WTC11 (cell line): ENCODE measurements at regions not wholly inside any gene's neighbourhood (a gene's known extent, or its start where the extent isn't known, plus 50 kb on each side); places are given as distances from the start of the nearest gene placed in this dataset.

Experiments used
- ATAC-seq: fragments of 200-7000 bp; cut with Tn5 transposase; 2 replicates; pipeline ENCODE4 v1.10.0; 2021; ENCODE audit warnings: mild to moderate bottlenecking, moderate library complexity
- CTCF ChIA-PET: fragments of 300-600 bp; sonication (Branson Sonifier 250); formaldehyde crosslinking; loops from one replicate; lab custom pipeline; 2021; ENCODE audit warnings: antibody characterized with exemption; lab: Charles Lee
- POLR2A ChIA-PET: fragments of 350-600 bp; sonication (Branson Sonifier 250); formaldehyde crosslinking; loops from one replicate; lab custom pipeline; 2021; ENCODE audit warnings: antibody characterized with exemption; lab: Charles Lee
- DNase-seq: peaks from one replicate; pipeline ENCODE4 v3.0.0; 2021; ENCODE audit warnings: low spot score
- H3K27ac Mint-ChIP-seq: 2 replicates; pipeline ENCODE4 v1.8.0; 2021; ENCODE audit warnings: mixed read lengths
- H3K27me3 Mint-ChIP-seq: 2 replicates; pipeline ENCODE4 v1.8.0; 2021; ENCODE audit warnings: low read depth, mild to moderate bottlenecking, moderate library complexity, mixed read lengths
- H3K36me3 Mint-ChIP-seq: 2 replicates; pipeline ENCODE4 v1.8.0; 2021; ENCODE audit warnings: mixed read lengths
- H3K4me1 Mint-ChIP-seq: 2 replicates; pipeline ENCODE4 v1.8.0; 2022; ENCODE audit warnings: mixed read lengths
- H3K4me3 Mint-ChIP-seq: 2 replicates; pipeline ENCODE4 v1.8.0; 2021; ENCODE audit warnings: mild to moderate bottlenecking, moderate library complexity, mixed read lengths
- H3K9me3 Mint-ChIP-seq: 2 replicates; pipeline ENCODE4 v1.8.0; 2021; ENCODE audit warnings: mixed read lengths
- ESRRA ChIP-seq: sonication (generic); formaldehyde crosslinking; IDR thresholded peaks from 2 replicates; pipeline ENCODE4 v1.8.1; 2022; ENCODE audit warnings: mild to moderate bottlenecking, missing genetic modification reagents, borderline replicate concordance
- GRHL2 ChIP-seq: fragments of 250-450 bp; sonication (Bioruptor Pico); IDR thresholded peaks from 2 replicates; pipeline ENCODE4 v1.8.0; 2022; ENCODE audit warnings: mild to moderate bottlenecking, moderate library complexity; ENCODE audit not compliant: insufficient replicate concordance, severe bottlenecking
- MAX ChIP-seq: sonication (generic); formaldehyde crosslinking; IDR thresholded peaks from 2 replicates; pipeline ENCODE4 v1.8.0; 2022; ENCODE audit warnings: mild to moderate bottlenecking, missing genetic modification reagents
- MYBL2 ChIP-seq: sonication (generic); formaldehyde crosslinking; IDR thresholded peaks from 2 replicates; pipeline ENCODE4 v1.8.1; 2023; ENCODE audit warnings: mild to moderate bottlenecking, moderate library complexity, missing genetic modification reagents
- NFE2L1 ChIP-seq: sonication (generic); formaldehyde crosslinking; IDR thresholded peaks from 2 replicates; pipeline ENCODE4 v1.8.1; 2023; ENCODE audit warnings: missing genetic modification reagents
- NR1H2 ChIP-seq: sonication (generic); formaldehyde crosslinking; IDR thresholded peaks from 2 replicates; pipeline ENCODE4 v1.9.0; 2021; ENCODE audit warnings: mild to moderate bottlenecking, moderate library complexity, missing genetic modification reagents
- NR2C2 ChIP-seq: sonication (generic); formaldehyde crosslinking; IDR thresholded peaks from 2 replicates; pipeline ENCODE4 v1.8.0; 2022; ENCODE audit warnings: mild to moderate bottlenecking, missing genetic modification reagents
- NR3C1 ChIP-seq: sonication (generic); formaldehyde crosslinking; conservative IDR thresholded peaks from 2 replicates; pipeline ENCODE4 v1.8.1; 2023; ENCODE audit warnings: low read depth, mild to moderate bottlenecking, missing genetic modification reagents
- SOX15 ChIP-seq: fragments of 250-450 bp; sonication (Bioruptor Pico); IDR thresholded peaks from 2 replicates; pipeline ENCODE4 v1.9.0; 2021; ENCODE audit warnings: mild to moderate bottlenecking
- SP1 ChIP-seq: sonication (generic); formaldehyde crosslinking; conservative IDR thresholded peaks from 2 replicates; pipeline ENCODE4 v1.8.1; 2022; ENCODE audit warnings: missing genetic modification reagents
- TCF7 ChIP-seq: sonication (generic); formaldehyde crosslinking; IDR thresholded peaks from 2 replicates; pipeline ENCODE4 v1.8.0; 2022; ENCODE audit warnings: mild to moderate bottlenecking, low read depth, missing genetic modification reagents, moderate library complexity
- TEAD4 ChIP-seq: sonication (generic); formaldehyde crosslinking; IDR thresholded peaks from 2 replicates; pipeline ENCODE4 v1.8.0; 2022; ENCODE audit warnings: mild to moderate bottlenecking, missing genetic modification reagents
- ZNF232 ChIP-seq: sonication (generic); formaldehyde crosslinking; IDR thresholded peaks from 2 replicates; pipeline ENCODE4 v1.8.0; 2022; ENCODE audit warnings: mild to moderate bottlenecking, missing genetic modification reagents
- ZNF263 ChIP-seq: sonication (generic); formaldehyde crosslinking; IDR thresholded peaks from 2 replicates; pipeline ENCODE4 v1.8.1; 2022; ENCODE audit warnings: low read depth, mild to moderate bottlenecking, moderate library complexity, missing genetic modification reagents
- ZNF532 ChIP-seq: fragments of 250-450 bp; sonication (Bioruptor Pico); IDR thresholded peaks from 2 replicates; pipeline ENCODE4 v1.9.0; 2021; ENCODE audit warnings: mild to moderate bottlenecking, borderline replicate concordance
- TF ChIP-seq, protein P1 (sequence below): sonication (generic); formaldehyde crosslinking; IDR thresholded peaks from 2 replicates; pipeline ENCODE4 v1.8.1; 2023; ENCODE audit warnings: mild to moderate bottlenecking, missing genetic modification reagents
- TF ChIP-seq, protein P2 (sequence below): sonication (generic); formaldehyde crosslinking; IDR thresholded peaks from 2 replicates; pipeline ENCODE4 v1.8.1; 2022; ENCODE audit warnings: missing genetic modification reagents, borderline replicate concordance
- TF ChIP-seq, protein P3 (sequence below): sonication (generic); formaldehyde crosslinking; conservative IDR thresholded peaks from 2 replicates; pipeline ENCODE4 v1.8.1; 2022; ENCODE audit warnings: mild to moderate bottlenecking, missing genetic modification reagents

DNA sequence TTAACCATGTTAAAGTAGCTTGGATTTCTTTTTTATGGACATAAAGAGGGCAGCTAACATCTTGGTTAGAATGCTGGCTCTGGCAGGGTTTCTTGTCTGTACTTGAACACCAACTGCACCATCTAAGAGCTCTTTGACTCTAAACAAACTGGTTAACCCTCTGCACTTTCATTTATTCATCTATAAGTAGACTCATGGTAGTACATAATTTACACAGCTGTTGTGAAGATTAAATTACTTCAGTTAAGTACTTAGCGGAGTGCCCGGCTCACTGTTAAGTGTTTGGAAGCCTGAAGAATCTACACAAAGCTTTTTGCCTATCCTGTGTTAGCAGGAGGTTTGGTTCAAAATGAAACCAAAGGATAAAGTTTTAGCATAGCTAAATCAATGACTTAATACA, 846.2 kb upstream of the API5 start:
- CTCF ChIA-PET = no interaction called here
- Mint-ChIP-seq H3K9me3 (no peaks in the 10 kb centered on the region), H3K4me3 (no peak overlapping the region), H3K27ac (no peak overlapping the region), H3K36me3 (no peaks in the 10 kb centered on the region), H3K4me1 (peaks cover 14% of the 10 kb centered on the region), H3K27me3 (no peaks in the 10 kb centered on the region)
- no peak for TF ChIP-seq MAX
- no peak for TF ChIP-seq ESRRA
- TF ChIP-seq NFE2L1 (CRISPR knock-in tag) = no peak
- no peak for TF ChIP-seq SOX15
- no peak for TF ChIP-seq ZNF532 (CRISPR knock-in tag)
- no peak for TF ChIP-seq SP1 (CRISPR knock-in tag)
- TF ChIP-seq, protein P1, sequence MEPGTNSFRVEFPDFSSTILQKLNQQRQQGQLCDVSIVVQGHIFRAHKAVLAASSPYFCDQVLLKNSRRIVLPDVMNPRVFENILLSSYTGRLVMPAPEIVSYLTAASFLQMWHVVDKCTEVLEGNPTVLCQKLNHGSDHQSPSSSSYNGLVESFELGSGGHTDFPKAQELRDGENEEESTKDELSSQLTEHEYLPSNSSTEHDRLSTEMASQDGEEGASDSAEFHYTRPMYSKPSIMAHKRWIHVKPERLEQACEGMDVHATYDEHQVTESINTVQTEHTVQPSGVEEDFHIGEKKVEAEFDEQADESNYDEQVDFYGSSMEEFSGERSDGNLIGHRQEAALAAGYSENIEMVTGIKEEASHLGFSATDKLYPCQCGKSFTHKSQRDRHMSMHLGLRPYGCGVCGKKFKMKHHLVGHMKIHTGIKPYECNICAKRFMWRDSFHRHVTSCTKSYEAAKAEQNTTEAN (CRISPR knock-in tag) = no peak
- POLR2A ChIA-PET = no interaction called here
- ATAC-seq (no peak), DNase-seq (no peak)

DNA sequence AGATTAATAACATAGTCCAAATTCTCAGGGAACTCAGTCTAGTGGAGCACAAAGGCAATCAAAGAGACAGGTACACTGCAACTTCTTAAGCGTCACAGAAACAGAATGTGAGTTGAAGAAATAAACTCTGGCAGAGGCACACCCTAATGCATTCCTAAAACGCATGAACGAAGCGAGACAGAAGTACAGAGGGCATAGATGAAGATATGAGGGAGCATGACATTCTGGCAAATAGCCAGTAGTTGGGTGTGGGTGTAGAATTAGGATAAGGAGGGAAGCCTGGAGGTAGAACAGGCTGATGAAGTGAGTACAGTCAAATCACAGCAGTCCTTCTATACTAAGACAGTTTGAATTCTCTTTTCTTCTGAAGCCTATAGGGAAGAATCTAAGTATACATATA, 838.7 kb upstream of the API5 start:
- H3K36me3 Mint-ChIP-seq = 0 out of 2 replicates have a peak, but pooled peaks cover 3% of the 10 kb centered on the region
- DNase-seq (no peak), ATAC-seq (no peak)
- peaks cover 11% of the 10 kb centered on the region for H3K9me3 Mint-ChIP-seq
- CTCF ChIA-PET = no interaction called here
- TF ChIP-seq NR1H2 = no peak
- TF ChIP-seq MYBL2 = no peak
- TF ChIP-seq, protein P2, sequence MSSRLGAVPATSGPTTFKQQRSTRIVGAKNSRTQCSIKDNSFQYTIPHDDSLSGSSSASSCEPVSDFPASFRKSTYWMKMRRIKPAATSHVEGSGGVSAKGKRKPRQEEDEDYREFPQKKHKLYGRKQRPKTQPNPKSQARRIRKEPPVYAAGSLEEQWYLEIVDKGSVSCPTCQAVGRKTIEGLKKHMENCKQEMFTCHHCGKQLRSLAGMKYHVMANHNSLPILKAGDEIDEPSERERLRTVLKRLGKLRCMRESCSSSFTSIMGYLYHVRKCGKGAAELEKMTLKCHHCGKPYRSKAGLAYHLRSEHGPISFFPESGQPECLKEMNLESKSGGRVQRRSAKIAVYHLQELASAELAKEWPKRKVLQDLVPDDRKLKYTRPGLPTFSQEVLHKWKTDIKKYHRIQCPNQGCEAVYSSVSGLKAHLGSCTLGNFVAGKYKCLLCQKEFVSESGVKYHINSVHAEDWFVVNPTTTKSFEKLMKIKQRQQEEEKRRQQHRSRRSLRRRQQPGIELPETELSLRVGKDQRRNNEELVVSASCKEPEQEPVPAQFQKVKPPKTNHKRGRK (CRISPR knock-in tag) = no peak
- no peak for TF ChIP-seq NR3C1 (CRISPR knock-in tag)
- no peaks in the 10 kb centered on the region for H3K4me1 Mint-ChIP-seq
- POLR2A ChIA-PET = no interaction called here
- H3K4me3 Mint-ChIP-seq = no peak overlapping the region
- H3K27me3 Mint-ChIP-seq = peaks cover 2% of the 10 kb centered on the region; the same call in 1 of the 2 replicates
- no peak overlapping the region for H3K27ac Mint-ChIP-seq

GRCh38 chr11:42482822-42483221, 829.0 kb upstream of the API5 start:
- peaks cover 68% of the 10 kb centered on the region for H3K9me3 Mint-ChIP-seq
- no peak for DNase-seq
- H3K4me1 Mint-ChIP-seq = no peaks in the 10 kb centered on the region
- TF ChIP-seq, protein P3, sequence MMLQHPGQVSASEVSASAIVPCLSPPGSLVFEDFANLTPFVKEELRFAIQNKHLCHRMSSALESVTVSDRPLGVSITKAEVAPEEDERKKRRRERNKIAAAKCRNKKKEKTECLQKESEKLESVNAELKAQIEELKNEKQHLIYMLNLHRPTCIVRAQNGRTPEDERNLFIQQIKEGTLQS = no peak
- TF ChIP-seq ZNF232 (no peak), ZNF263 (no peak), NR2C2 (CRISPR knock-in tag) (no peak), TCF7 (CRISPR knock-in tag) (no peak), TEAD4 (no peak), GRHL2 (CRISPR knock-in tag) (no peak)
- H3K27ac Mint-ChIP-seq = no peak overlapping the region
- no peak overlapping the region for H3K4me3 Mint-ChIP-seq
- POLR2A ChIA-PET = no interaction called here
- H3K27me3 Mint-ChIP-seq = no peaks in the 10 kb centered on the region; the same call in 1 of the 2 replicates
- no peak for ATAC-seq
- CTCF ChIA-PET = no interaction called here
- H3K36me3 Mint-ChIP-seq = peaks cover 20% of the 10 kb centered on the region
